HUES6 (cell line): ENCODE measurements at regions not wholly inside any gene's neighbourhood (a gene's known extent, or its start where the extent isn't known, plus 50 kb on each side); places are given as distances from the start of the nearest gene placed in this dataset.

Source experiments
- H3K27ac ChIP-seq: 2 replicates; pipeline ENCODE4 v1.7.0; 2013; ENCODE audit warnings: low read depth, mild to moderate bottlenecking, low read length, inconsistent platforms
- H3K27me3 ChIP-seq: 2 replicates; pipeline ENCODE4 v1.6.1; 2013; ENCODE audit warnings: low read length; ENCODE audit not compliant: control insufficient read depth, insufficient read depth
- H3K36me3 ChIP-seq: 2 replicates; pipeline ENCODE4 v1.6.1; 2013; ENCODE audit warnings: low read length; ENCODE audit not compliant: control insufficient read depth, insufficient read depth
- H3K4me1 ChIP-seq: 2 replicates; pipeline ENCODE4 v1.6.1; 2013; ENCODE audit warnings: low read length; ENCODE audit not compliant: control insufficient read depth, insufficient read depth
- H3K4me3 ChIP-seq: 2 replicates; pipeline ENCODE4 v1.5.1; 2013; ENCODE audit warnings: low read depth, low read length
- H3K9ac ChIP-seq: one replicate; pipeline ENCODE4 v1.6.1; 2013; ENCODE audit warnings: mild to moderate bottlenecking, low read length
- H3K9me3 ChIP-seq: 2 replicates; pipeline ENCODE4 v1.6.1; 2013; ENCODE audit warnings: low read depth, low read length; ENCODE audit not compliant: control insufficient read depth, insufficient read depth

DNA sequence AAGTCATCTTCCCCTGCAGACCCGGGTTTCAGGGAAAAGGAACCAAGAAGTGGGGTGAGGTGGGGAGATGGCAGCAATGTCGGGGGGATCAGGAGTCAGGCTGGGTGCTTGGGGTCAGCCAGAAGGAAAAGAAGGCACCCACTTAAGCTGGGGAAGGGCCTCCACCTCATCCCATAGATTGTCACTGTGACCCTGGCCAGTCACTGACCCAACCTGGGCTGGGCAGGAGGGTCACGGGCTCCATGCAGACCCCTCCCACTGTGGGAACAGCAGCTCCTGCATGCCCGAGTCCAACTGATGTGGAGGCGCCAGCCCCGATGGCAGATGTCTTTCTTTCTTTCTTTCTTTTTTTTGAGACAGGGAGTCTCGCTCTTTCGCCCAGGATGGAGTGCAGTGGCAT, 53.6 kb upstream of the HAAO start:
- Histone ChIP-seq H3K9ac (no peak overlapping the region), H3K4me3 (no peak overlapping the region), H3K27ac (no peak overlapping the region), H3K4me1 (no peaks in the 10 kb centered on the region), H3K27me3 (no peaks in the 10 kb centered on the region), H3K36me3 (no peaks in the 10 kb centered on the region), H3K9me3 (no peaks in the 10 kb centered on the region)

DNA sequence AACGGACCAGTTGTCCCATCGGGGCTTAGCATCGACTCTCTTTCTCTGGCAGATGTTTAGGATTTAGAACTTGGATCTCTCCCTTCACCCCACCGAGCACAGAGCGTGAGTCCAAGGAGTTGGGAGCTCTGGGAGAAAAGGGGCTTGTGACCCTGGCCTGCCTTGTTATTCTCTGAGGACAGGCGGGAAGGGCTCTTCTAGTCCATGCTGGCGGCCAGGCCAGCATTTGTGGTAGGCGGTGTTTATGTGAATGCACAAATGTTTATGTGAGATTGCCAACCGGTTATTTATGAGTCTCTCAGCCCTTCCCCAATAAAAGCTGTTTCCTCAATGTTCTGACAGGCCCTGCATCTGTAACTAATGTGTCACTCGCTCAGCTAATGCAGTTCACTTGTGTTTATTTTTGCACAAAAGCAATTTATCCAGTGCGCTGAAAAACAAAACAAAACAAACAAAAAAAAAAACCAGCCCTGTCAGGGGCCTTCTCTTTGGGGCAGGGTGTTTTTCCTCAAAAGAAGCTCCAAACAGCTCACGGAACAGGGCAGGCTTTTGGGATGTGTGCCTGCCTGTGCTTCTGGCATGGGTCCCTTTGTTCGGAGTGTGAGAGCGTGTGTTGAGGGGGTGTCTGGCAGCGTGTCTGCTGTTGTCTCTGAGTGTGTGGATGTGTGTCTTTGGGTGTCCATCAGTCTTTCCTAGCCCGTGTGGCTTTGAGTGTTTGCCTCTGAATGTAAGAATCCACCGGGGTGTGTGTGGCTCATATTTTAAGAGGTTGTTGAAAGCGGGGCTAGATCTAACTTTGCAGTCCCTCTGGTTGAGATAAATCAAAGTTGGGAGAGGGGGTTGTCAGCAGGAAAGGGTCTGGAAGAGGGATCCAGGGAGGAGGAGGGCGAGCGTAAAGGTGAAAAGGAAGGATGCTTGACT, 52.8 kb upstream of the HAAO start:
- no peak overlapping the region for H3K27ac ChIP-seq
- no peaks in the 10 kb centered on the region for H3K36me3 ChIP-seq
- H3K4me1 ChIP-seq, result no peaks in the 10 kb centered on the region
- no peaks in the 10 kb centered on the region for H3K27me3 ChIP-seq
- H3K9ac ChIP-seq, result no peak overlapping the region
- no peaks in the 10 kb centered on the region for H3K9me3 ChIP-seq
- no peak overlapping the region for H3K4me3 ChIP-seq

DNA sequence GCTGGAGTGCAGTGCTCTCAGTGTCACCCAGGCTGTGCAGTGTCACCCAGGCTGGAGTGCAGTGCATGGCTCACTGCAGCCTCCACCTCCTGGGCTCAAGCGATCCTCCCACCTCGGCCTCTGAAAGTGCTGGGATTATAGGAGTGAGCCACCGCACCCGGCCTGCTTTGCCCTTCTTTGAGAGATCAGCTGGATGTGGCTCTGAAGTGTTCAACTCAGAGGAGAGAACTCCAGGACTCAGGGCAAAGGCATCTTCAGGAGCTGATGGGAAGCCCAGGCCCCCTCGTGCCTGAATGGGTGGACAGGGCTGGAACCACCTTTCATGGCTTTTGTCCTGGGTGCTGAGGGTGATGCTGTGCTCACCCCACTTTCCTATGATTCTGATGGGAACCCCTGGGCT, 52.0 kb upstream of the HAAO start:
- no peaks in the 10 kb centered on the region for H3K4me1 ChIP-seq
- no peaks in the 10 kb centered on the region for H3K36me3 ChIP-seq
- H3K27me3 ChIP-seq, result no peaks in the 10 kb centered on the region
- no peaks in the 10 kb centered on the region for H3K9me3 ChIP-seq
- no peak overlapping the region for H3K4me3 ChIP-seq
- H3K9ac ChIP-seq, result no peak overlapping the region
- H3K27ac ChIP-seq, result no peak overlapping the region

DNA sequence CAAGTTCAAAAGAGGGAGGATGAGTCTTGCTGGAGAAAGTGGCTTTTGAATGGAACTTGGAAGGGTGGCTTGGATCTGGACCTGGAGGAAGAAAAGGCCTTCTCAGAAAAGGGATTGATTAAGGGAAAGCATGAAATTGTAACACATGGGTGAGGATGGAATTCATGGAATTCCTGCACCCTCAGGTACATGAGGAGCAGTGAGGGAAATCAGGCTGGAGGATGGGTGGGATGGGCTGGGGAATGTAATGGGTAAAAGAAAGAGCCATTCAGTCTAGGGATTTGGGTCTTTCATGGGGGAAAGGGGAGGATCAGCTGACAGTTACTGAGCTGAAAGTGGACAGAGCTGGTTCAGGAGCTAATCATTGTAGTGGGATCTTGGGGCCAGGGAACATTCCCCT, 51.2 kb upstream of the HAAO start:
- H3K27me3 ChIP-seq, result no peaks in the 10 kb centered on the region
- H3K9ac ChIP-seq, result no peak overlapping the region
- H3K36me3 ChIP-seq, result no peaks in the 10 kb centered on the region
- no peak overlapping the region for H3K27ac ChIP-seq
- no peak overlapping the region for H3K4me3 ChIP-seq
- no peaks in the 10 kb centered on the region for H3K4me1 ChIP-seq
- H3K9me3 ChIP-seq, result no peaks in the 10 kb centered on the region

DNA sequence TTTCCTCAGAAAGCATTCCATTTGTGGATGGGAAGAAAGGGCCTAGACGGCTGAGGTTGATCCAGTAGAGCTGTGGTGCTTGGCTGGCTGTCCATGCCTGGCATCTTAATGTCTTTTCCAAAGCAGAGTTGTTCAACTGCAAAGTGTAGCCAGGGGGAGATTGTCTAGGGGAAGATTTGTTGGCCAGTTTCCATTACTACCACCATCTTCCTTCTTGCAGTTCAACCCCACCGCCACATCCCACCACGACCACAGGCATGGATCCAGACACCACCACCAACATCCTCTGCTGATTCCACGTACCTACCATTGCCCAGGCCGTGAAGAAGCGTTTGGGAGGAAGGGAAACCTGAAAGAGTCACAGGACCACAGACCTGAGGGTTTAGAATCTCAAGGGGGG, 50.7 kb upstream of the HAAO start:
- H3K4me3 ChIP-seq, result no peak overlapping the region

DNA sequence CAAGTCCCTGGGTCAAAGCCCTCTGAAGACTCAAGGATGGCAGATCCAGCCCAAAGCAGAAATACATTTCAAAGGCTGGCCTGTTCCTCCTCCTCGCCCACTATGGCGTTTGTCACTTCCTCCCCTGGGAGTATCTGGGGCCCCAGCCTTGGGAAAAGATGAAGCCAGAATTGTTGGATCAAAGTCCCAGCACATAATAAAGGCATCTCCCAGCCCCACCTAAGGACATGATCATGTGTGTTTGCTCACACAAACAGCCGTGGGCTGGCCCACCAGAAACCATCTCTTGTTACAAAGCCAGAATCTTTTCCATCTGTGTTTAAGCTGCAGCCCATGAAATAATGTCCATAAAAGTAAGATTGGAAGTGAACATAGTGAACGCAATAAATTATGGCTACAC, 50.1 kb upstream of the HAAO start:
- Histone ChIP-seq H3K4me3 (no peak overlapping the region), H3K27me3 (no peaks in the 10 kb centered on the region), H3K27ac (no peak overlapping the region), H3K9ac (no peak overlapping the region), H3K36me3 (no peaks in the 10 kb centered on the region), H3K4me1 (no peaks in the 10 kb centered on the region), H3K9me3 (no peaks in the 10 kb centered on the region)

More for the DNA sequence above, 50.7 kb upstream of the HAAO start:
- Histone ChIP-seq H3K4me1 (no peaks in the 10 kb centered on the region), H3K36me3 (no peaks in the 10 kb centered on the region), H3K9ac (no peak overlapping the region), H3K27ac (no peak overlapping the region), H3K9me3 (no peaks in the 10 kb centered on the region), H3K27me3 (no peaks in the 10 kb centered on the region)
